Stimulated activated CD8-positive, alpha-beta memory T cell treated with anti-CD3 and anti-CD28 coated beads, Interleukin-7, amount 100 ng/mL, for 4 hours (primary cell): ENCODE measurements at regions not wholly inside any gene's neighbourhood (a gene's known extent, or its start where the extent isn't known, plus 50 kb on each side); places are given as distances from the start of the nearest gene placed in this dataset.
"Not testable (repeated sequence)": the region's sequence is repeated elsewhere in the genome, so short reads cannot be mapped to it uniquely, and the experiment has no call there.

ENCODE experiments used
- DNase-seq, 2 donors: peaks; one replicate each; pipeline ENCODE4 v3.0.0-alpha.2; 2020; ENCODE audit warnings: low read depth in 2 of 2

GRCh38 chr13:85228692-85229091 lies 570.5 kb downstream of the SLITRK6 start:
- no peak for DNase-seq

GRCh38 chr13:85223883-85224656 lies 575.1 kb downstream of the SLITRK6 start:
- DNase-seq: no peak

DNA sequence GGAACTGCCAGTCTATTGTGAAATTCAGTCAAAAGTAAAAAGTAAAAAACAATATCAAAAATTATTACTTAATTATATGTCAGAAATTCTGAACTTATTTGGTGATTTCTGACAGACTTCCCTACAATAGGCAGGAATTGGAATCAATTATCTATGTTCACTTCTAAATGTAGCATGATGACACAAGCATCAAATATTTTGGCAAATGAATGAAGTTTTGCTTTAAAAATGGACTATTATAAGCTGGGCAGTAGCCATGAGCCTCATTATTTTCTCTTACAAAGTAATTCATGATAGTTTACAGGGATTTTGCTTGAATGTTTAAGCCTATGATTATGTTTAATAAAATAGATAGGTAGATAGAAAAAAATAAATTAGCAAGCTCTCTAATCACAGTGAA lies 582.6 kb downstream of the SLITRK6 start:
- no peak for DNase-seq

DNA sequence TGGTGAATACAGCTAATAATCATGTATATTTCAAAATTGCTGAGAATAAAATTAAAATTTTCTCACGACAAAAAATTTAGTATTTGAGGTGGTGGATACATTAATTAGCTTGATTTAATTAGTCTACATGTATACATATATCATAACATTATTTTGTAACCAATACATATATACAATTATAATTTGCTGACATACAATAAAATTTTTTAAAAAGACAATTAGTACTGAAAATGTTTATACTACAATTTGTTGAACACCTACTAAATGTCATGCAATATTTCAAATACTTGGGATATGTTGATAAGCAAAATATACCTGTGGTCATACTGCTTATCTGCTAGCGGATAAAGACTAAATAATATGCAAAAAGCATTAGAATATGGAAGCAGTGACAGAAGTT lies 586.5 kb downstream of the SLITRK6 start:
- no peak for DNase-seq

DNA sequence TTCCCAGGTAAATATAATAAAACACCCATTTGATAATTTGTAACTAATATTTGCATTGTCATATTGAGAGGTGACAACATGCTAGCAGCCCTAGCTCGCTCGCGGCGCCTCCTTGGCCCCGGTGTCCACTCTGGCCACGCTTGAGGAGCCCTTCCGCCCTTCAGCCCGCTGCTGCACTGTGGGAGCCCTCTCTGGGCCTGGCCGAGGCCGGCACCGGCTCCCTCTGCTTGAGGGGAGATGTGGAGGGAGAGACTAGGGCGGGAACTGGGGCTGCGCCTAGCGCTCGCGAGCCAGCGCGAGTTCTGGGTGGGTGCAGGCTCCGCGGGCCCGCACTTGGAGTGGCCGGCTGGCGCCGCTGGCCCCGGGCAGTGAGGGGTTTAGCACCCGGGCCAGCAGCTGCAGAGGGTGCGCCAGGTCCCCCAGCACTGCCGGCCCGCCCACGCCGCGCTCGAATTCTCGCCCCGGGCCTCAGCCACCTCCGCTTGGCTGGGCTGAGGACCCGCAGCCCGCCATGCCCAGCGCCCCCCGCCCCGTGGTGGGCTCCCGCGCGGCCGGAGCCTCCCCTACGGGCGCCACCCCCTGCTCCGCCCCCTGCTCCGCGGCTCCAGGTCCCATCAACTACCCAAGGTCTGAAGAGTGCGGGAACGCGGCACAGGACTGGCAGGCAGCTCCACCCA lies 594.4 kb downstream of the SLITRK6 start:
- no peak for DNase-seq

- DNase-seq: no peak
These were observed 601.8 kb downstream of the SLITRK6 start for GRCh38 chr13:85197431-85197830.

GRCh38 chr13:85194482-85194881 lies 604.7 kb downstream of the SLITRK6 start:
- no peak for DNase-seq

- DNase-seq: no peak
These were observed 607.1 kb downstream of the SLITRK6 start for GRCh38 chr13:85191996-85192718.

GRCh38 chr13:85186356-85187045 lies 612.7 kb downstream of the SLITRK6 start:
- no peak for DNase-seq

DNA sequence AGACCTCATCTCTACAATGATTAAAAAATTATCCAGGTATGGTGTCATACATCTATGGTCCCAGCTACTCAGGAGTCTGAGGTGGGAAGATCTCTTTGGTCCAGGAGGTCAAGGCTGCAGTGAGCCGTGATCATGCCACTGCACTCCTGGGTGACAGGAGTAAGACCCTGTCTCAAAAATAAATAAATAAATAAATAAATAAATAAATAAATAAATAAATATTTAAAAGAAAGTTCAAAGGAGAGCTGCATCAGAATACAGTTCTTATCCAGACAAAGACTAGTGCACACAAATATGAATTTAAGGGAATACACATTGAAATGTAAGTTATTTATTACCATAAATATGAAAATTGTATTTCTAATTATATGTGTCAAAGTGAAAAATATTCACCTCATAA lies 624.9 kb downstream of the SLITRK6 start:
- no peak for DNase-seq

GRCh38 chr13:85170372-85170771 lies 628.8 kb downstream of the SLITRK6 start:
- DNase-seq: no peak

GRCh38 chr13:85166891-85167290 lies 632.3 kb downstream of the SLITRK6 start:
- no peak for DNase-seq

DNA sequence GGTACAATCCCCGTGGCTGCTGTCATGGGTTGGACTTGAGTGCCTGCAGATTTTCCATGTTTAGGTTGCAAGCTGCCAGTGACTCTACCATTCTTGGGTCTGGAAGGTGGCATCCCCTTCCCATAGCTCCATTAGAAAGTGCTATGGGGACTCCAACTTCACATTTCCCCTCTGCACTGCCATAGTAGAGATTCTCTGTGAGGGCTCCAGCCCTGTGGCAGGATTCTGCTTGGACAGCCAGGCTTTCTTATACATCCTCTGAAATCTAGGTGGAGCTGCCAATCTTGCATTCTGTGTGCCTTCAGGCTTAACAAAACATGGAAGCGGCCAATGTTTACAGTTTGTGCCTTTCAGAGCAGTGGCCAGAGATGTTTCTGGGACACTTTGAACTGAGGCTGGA lies 636.2 kb downstream of the SLITRK6 start:
- no peak for DNase-seq

DNA sequence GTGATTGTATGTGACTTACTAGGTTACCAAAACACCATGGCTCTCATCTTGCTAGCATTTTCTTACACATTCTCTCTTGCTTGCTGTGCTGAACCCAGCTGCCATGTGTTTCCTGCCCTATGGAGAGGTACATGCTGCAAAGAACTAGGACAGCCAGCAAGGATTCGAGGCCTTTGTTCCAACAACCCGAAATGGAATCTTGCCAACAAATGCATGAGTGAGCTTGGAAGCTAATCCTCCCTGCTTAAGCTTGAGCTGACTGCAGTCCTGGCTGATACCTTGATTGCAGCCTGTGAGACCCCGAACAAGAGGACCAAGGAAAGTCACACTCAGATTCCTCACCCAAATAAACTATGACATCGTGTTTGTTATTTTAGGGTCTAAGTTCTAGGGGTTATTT lies 651.2 kb downstream of the SLITRK6 start:
- DNase-seq: no peak

DNA sequence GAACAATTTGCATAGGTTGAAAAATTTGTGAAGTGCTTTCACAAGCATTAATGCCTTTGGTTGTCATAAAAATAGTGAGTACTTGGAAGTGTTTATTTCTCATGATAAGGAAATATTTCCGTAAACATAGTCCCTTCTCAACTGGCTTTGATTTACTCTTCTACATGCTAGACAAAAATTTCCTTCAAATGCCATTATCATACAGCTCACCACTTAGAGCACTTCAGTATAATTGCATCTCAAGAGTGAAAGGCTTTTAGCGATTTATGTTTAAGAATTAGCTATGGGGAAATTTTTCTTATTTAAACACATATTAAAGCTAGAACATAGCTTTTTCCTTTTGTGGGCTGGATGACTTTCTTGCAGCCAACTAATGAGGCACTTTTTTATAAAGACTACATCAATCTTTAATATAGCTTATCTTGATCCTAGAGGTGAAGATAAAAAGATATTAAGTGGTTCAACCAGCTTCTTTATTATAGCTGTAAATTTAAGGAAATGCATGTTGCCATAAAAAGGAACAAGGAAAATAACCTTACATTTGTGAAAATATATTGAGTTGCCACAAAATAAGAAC lies 656.8 kb downstream of the SLITRK6 start:
- no peak for DNase-seq

DNA sequence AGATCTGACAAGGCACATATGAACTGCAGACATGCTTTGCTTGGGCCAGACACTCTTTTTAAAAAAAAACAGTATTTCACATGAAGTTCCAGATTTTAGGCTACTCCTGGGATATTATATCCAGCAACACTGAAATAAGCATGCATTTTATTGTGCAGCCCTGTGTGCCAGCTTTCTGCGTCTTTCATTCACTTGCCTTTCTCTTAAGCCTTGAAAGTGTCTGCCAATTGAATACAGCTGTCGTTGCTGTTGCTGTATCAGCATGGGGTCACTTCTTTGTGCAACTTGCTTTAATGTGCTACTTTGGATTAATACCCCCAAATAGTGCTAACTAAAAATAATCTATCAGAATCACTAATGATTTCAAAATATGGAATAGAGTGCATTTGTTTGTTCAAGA lies 657.8 kb downstream of the SLITRK6 start:
- DNase-seq: no peak

- DNase-seq: no peak
These were observed 659.0 kb downstream of the SLITRK6 start for GRCh38 chr13:85140192-85140591.

- no peak for DNase-seq
These were observed 661.7 kb downstream of the SLITRK6 start for GRCh38 chr13:85137516-85137915.

- no peak for DNase-seq
These were observed 666.2 kb downstream of the SLITRK6 start for GRCh38 chr13:85132986-85133385.

DNA sequence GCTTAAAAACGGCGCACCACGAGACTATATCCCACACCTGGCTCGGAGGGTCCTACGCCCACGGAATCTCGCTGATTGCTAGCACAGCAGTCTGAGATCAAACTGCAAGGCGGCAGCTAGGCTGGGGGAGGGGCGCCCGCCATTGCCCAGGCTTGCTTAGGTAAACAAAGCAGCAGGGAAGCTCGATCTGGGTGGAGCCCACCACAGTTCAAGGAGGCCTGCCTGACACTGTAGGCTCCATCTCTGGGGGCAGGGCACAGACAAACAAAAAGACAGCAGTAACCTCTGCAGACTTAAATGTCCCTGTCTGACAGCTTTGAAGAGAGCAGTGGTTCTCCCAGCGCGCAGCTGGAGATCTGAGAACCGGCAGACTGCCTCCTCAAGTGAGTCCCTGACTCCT lies 675.7 kb downstream of the SLITRK6 start:
- not testable (repeated sequence) for DNase-seq

- no peak for DNase-seq
These were observed 690.9 kb downstream of the SLITRK6 start for GRCh38 chr13:85108356-85108755.

DNA sequence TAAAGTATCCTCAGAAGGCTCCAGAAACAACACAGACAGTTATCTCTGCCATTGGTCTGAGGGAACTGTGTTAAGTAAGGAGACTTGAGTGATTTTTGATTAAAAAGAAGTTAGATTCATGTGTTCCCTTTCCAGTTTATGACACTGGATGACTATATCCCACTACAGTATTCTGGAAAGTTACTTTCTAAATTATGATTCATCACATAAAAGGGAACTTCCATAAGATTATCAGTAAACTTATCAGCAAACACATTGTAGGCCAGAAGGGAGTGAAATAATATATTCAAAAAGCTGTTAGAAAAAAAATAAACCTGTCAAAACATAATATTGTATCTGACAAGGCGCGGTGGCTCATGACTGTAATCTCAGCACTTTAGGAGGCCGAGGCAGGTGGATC lies 700.0 kb downstream of the SLITRK6 start:
- DNase-seq: no peak
